Epithelial cell of prostate (primary cell): ENCODE measurements at regions not wholly inside any gene's neighbourhood (a gene's known extent, or its start where the extent isn't known, plus 50 kb on each side); places are given as distances from the start of the nearest gene placed in this dataset.
A peak's percentile ranks its signal among the peaks of the same experiment; 100 is the strongest.

ENCODE experiments used
- DNase-seq: peaks from one replicate; pipeline ENCODE4 v3.0.0-alpha.2; 2011; ENCODE audit warnings: low read depth, low spot score
- H3K27ac ChIP-seq: fragments of 450-650 bp; 2 replicates; pipeline ENCODE4 v1.5.1; 2017; ENCODE audit warnings: mild to moderate bottlenecking

DNA sequence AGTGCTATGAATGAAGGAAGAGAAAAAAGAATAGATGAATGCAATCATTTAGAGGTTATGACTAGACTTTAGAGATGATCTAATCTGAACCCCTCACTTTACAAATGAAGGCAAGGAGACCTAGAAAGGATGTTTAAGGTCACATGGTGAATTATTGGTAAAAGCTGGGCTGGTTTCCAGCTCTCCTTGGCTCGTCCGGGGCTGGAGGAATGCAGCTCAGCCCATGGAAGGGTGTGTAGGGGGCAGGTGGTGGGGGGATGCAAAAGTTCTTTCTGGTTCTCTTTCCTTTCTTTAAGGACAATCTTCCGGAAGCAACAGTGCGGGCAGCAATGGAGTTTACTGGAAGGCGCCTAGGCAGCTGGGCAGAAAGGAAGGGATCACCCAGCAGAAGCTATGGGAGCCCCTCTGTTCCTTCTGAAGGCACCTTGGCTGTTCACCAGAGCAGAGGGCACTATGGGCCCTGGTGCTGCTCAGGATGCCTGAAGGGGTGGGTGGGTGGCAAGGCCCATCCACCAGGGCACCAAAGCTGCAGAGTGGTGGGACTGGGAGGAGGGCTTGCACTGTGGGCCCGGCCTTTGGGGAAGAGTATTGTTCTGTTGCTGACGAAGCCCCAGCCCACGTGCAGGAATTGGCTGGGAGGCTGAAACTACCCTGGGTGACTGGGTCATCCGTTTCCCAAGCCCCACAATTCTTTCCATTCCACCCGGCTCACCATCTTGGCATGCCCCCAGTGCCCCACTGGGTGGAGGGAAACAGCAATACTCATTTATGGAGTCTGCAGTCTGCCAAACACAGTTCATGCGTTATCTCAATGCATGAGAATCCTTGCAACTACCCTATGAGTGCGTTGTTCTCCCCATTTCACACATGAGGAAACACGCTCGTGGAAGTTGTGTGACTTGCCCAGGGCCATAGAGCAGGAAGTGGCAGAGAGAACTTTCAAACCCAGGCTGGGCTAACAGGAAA is 78.2 kb downstream of the IRF2BPL start:
- DNase-seq, result no peak
- H3K27ac ChIP-seq, result peak overlapping the region; percentile 23

DNA sequence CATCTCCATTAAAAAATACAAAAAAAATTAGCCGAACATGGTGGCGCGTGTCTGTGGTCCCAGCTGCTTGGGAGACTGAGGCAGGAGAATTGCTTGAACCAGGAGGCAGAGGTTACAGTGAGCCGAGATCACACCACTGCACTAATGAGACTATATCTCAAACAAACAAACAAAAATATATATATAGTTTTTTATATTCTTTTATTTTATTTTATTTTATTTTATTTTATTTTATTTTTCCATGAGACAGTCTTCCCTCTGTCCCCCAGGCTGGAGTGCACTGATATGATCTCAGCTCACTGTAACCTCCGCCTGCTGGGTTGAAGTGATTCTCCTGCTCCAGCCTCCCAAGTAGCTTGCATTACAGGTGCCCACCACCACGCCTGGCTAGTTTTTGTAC is 79.5 kb downstream of the IRF2BPL start:
- DNase-seq, result no peak
- no peak overlapping the region for H3K27ac ChIP-seq

DNA sequence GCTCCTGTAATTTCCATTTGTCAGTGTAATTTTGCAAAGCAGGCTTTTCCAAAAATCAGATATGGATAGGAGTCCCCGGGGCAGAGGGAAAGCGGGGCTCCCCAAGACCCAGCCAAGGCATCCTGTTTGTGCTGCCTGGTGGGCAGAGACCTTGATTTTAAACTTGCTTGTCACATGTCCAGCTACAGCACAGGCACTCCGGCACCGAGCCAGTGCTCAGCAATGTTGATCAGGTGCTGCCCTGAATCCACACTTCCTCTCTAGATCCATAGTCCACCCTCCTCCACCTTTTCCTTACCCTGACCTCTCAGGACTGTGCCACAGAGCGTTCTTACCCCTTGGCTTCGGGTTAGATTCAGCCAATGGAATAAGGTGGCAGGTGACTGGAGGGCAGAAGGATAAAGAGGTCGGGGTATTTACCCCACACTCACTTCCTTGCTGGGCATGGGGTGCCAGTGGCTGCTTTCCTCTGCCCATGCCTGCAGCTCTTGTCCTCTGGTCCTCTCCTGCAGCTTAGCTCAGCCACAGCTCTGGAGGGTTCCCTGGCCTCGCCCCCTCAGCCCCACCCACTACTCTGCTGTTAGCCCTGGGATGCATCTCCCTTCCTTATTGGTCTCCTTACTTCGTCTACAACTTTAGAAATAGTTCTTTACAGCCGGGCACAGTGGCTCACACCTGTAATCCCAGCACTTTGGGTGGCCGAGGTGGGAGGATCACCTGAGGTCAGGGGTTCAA is 80.1 kb downstream of the IRF2BPL start:
- DNase-seq, result no peak
- H3K27ac ChIP-seq, result peak overlapping the region; percentile 85

DNA sequence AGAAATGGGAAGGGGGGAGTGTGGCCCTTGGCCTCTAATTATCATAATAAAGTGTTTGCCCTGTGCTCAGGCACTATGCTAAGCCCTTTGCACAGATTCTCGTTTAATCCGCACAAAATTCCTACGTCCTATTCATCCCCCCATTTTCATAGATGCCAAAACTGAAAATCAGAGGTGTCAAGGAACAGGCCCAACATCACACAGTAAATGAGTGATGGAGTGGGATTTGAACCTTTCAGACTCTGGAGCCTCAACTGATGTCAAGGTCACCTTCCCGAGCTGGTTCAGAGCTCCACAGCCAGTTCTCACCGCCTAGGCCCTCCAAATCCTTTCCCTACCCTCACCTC is 80.7 kb downstream of the IRF2BPL start:
- no peak for DNase-seq
- H3K27ac ChIP-seq, result peak overlapping the region; percentile 85

DNA sequence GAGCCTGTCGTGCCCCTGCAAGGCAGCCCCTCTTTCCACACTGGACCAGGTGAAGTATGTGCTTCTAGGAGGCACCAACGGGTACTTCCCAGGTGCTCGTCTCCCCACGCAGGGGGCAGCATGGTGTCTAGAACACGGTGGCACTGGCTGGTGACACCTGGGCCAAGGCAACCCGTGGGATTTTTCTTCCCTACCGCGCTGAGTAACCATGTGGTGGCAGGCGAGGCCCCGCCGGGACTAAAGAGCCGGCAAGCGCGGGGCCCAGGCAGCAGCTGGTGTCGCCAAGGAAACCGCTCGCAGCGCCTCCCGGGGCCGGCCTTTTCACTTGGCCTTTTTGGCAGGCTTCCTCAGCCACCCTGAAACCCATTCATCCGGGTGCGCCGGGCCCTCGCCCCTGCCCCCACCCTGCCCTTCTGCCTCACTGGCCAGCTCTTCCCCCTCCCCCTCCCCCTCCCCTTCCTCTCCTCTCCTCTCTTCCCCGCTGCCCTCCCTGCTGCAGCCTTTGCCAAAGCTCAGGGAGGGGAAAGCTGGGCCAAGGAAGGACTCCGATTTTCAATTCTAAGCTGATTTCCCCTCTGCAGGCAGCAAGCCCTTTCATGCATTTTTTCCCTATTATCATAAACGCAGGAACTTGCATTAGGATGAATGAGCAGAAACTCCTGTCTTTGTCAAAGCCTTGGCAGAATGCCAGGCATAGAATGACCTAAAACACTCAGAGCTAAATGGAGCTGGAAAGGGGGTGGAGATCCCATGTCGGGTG is 81.2 kb downstream of the IRF2BPL start:
- H3K27ac ChIP-seq, result peak overlapping the region; percentile 85
- DNase-seq, result no peak

DNA sequence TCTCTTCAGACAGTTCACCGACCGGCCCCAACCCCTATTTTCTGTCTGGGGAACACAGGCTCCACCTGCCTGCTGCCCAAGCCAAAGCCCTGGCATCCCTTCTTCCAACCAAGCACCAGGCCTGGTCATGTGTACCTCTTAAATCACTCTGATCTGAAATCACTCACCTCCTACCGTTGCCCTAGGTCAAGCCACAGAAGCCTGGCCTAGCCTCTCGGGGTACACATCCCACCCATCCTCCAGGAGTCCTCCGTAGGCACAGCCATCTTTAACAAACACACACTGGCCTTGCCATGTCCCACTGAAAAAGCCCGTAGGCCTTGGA is 81.8 kb downstream of the IRF2BPL start:
- DNase-seq, result no peak
- peak overlapping the region; percentile 85 for H3K27ac ChIP-seq

DNA sequence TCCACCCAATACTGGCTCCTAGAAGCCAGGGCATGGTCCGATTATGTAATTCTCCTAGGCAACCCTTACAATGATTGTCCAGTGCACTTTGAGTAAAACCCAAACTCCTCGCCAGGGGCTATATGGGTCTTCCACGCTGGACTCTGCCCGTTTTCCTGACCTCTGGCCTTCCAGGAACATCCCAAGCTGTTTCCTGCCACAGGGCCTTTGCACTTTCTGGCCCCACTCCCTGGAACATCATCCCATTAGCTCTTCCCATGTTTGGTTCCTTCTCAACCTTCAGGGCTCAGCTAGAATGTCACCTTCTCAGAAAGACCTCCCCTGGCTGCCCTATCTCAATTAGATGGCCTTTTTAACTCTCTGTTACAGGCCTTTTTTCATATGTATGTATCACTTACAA is 85.4 kb downstream of the IRF2BPL start:
- no peak overlapping the region for H3K27ac ChIP-seq
- no peak for DNase-seq

DNA sequence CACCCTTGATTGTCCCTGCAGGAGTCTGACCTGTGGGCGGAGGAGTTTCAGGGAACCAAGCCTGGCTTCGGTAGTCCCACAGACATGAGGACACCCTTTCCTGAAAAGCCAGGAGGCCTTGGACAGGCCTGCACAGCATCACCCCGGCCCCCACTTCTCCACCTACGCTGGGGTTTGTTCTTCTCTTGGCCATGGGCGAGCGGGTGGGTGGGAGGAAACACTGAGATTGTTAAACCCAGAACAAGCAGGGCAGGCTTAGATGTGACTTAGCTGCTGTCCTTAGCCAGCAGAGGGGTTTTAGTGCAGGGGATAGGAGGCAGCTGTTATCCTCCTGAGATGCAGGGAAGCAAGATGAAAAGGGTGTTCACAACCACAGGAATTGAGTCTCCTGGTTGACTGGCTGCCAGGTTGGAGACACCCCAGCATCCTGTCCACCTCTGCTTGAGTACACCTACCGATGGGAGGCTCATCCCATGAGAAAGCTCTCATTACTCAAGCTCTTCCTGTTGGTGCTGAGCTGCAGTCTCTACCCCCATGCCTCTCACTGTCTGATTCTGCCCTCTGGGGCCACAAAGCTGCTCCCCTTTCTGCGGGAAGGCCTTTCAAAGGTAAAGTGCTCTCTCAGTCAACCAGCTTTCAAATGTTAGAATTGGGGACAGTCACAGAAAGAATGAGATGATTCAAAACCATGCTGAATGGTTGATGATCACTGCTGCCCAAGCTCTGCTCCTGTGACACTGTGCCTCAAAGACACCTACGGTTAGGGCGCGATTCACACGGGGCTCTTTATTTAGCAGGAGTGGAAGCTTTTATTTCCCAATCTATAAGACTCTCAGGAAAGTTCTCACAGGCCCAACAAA is 86.3 kb downstream of the IRF2BPL start:
- DNase-seq, result no peak
- H3K27ac ChIP-seq, result no peak overlapping the region

DNA sequence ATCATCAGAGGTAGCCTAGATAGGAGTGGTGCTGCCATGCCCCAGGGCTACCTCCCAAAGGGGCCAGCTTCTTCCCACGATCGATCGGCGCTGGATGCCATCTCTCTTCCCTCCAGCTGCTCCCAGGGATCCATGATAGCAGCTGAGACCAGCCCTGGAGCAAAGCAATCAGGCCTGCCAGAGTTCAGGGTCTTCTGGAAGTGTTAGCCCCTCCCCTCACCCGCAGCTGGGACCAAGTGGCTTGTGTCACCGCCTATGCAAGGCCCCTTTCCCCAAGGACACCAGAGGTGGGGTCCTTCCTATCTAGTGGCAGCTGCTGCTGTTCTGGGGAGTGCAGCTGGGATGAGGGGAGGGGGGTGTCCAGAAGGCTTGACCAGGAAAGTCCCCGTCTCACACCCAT is 87.0 kb downstream of the IRF2BPL start:
- no peak for DNase-seq

DNA sequence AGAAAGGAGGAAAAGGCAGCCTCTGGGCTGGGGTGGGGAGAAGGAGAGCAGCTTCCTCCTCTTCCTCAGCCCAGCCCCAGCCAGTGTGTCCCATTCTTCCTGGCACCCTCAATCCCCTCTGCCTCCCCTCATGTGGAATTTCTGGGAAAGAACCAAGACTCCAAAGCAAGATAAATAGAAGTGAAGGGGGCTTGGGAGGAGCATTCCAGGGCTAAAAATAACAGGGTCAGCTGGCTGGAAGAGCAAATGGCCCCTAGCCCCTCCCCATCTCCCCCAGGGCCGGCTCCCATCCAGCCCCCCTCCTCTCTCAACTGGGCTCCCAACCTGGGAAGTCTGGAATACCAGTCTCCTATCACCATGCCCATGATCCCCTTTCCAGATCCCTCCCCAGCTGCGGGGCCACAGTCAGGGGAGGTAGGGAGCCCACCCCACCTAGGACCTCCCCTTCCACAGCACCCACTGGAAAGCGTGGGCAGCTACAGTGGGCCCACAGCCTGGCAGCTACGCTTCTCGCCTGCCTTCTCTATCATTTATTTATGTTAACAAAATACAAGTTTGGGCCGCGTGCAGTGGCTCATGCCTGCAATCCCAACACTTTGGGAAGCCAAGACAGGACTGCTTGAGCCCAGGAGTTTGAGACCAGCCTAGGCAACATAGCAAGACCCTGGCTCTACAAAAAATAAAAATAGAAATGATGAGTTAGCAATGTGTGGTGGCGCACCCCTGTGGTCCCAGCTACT is 88.3 kb downstream of the IRF2BPL start:
- DNase-seq, result no peak
- no peak overlapping the region for H3K27ac ChIP-seq

More for the DNA sequence above, 87.0 kb downstream of the IRF2BPL start:
- no peak overlapping the region for H3K27ac ChIP-seq

DNA sequence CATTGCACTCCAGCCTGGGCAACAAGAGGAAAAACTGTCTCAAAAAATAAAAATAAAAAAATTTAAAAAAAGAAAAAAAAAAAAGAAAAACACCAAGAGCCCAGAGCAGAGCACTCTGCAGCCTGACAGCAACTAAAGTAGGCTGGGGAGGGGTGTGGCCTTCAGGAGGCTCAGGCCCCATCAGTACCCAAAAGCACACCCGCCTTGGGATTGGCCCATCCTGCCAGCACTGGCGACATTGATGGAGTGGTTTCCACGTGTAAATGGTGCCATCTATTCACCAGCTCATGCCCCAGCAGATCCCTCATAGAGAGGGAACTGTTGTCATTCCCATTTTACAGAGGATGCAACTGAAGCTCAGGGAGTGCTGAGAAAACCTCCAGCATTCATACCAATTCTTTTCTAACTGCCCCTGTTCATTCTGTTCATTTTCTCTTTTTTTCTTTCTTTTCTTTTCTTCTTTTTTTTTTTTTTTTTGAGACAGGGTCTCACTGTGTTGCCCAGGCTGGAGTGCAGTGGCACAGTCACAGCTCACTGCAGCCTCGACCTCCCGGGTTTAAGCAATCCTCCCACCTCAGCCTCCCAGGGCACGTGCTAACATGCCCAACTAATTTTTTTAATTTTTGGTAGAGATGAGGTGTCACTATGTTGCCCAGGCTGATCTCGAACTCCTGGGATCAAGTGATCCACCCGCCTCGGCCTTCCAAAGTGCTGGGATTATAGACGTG is 89.3 kb downstream of the IRF2BPL start:
- H3K27ac ChIP-seq, result no peak overlapping the region
- no peak for DNase-seq

DNA sequence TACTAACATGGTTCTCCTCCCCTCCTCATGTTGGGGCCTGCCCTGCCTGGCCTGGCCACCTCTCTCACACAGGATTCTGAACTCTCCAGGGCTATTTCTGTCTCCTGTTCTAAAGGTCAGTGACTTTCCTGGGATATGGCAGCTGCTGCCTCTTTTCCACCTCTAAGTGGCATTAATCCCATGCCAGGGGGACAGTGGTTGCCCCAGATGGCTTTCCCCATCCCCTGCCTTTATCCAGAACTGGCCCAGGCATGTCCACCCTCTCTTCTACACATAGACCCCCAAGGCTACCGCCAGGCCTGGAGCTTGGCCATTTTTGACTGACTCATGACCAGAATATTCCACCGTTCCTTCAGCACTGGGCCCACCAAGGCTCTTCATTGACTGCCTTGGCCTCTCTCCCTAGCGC is 90.4 kb downstream of the IRF2BPL start:
- DNase-seq, result no peak
- peak overlapping the region; percentile 51 for H3K27ac ChIP-seq

DNA sequence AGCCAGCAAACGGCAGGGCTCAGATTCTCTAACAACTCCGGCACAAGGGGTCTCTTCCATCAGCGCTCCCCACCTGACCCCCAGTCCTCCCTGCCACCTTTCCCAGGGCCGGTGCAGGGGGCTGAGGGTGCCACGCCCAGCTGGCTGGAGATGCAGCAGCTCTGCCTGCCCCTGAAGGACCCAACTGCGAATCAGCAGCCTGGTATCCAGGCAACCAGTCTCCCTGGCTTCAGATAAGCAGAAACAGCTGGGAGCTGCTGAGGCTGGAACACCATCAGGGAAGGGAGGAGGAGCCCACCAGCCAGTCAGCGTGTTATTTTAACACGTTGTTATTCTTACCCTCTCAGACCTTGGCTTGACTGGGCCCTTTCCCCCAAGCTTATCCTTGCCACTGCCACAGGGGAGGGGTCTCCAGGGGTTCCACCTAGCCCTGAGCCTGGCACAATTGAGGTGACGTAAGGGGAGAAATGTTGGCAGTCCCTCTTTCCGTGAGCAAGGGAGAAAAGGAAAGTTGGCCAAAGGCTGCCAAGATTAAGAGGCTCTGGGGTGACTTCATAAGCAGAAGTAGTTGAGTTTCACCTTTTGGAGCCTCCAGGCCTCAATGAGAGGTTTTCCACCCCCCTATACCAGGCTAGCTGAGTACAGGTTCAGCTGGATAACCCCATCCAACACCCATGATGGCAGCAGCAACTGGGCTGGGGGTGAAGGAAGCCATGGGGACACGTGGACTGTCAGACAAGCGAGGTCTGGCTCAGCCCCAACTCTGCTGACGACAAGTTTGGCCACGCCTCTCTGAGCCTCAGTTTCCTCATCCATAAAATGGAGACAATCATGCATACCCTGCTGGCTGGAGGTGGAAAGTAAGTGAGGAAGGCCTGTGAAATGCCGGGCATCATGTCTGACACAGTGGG is 91.1 kb downstream of the IRF2BPL start:
- H3K27ac ChIP-seq, result peak overlapping the region; percentile 51
- no peak for DNase-seq

DNA sequence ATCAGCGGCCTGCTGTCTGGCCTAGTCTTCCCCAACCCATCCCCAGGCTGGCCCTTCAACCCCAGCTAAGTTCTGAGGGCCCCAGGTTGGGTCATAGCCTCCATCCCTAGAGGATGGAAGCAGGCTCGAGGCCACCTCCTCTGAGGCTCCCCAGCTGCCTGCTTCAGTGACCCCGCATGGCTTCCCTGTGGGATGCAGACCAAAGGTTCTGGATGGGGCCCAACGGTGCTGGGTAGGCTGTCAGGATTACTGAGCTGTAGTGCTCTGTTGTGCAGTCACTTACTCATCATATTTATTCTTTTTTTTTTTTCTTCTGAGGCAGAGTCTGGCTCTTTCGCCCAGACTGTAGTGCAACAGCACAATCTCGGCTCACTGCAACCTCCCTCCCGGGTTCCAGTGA is 92.0 kb downstream of the IRF2BPL start:
- no peak for DNase-seq
- H3K27ac ChIP-seq, result no peak overlapping the region

DNA sequence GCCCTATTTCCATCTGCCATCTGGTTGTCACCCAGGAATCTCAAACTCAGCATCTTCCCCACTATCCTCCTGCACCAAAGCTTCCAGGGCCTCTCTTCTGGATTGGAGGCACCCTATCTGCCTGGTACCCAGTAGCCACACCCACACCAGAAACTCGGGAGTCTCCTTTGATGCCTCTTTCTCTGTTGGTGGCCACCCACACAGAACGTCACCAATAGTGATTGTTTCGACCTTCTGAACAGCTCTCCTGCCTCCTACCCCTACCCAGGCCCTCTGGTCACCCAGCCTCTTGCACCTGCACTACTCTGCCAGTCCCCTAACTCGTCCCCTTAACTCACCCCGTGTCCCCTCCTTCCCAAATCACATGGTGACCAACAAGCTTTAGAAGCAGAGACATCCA is 95.0 kb downstream of the IRF2BPL start:
- DNase-seq, result no peak
- no peak overlapping the region for H3K27ac ChIP-seq

DNA sequence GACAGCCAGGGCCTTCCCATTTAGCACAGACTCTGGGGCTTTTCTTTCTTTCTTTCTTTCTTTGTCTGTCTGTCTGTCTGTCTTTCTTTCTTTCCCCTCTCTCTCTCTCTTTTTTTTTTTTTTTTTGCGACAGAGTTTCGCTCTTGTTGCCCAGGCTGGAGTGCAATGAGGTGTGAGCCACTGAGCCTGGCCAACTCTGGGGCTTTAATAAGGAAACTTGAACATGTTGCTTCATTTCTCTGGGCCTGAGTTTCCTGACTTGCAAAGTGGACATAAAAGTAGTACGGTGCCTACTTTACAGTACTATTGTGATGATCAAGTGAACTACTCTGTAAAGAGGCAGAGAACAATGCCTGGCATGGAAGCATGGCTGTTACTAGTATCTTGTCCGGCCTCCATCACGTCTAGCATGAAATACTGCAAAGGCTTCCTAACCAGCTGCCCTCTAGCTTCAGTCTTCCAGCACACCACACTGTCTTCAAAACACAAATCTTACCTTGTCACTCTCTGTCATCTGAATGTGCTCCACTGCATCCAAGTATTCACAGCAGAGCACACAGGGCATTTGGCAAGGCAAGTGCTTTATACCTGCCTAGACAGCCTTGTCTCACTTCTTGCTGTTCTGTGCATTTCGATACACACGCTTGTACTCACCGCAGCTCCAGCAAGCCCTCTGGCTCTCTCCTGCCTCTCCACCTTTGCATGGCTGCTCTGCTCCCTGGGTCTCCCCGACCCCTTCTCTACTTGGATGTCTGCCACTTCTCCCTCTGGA is 96.7 kb downstream of the IRF2BPL start:
- DNase-seq, result no peak
- H3K27ac ChIP-seq, result no peak overlapping the region

DNA sequence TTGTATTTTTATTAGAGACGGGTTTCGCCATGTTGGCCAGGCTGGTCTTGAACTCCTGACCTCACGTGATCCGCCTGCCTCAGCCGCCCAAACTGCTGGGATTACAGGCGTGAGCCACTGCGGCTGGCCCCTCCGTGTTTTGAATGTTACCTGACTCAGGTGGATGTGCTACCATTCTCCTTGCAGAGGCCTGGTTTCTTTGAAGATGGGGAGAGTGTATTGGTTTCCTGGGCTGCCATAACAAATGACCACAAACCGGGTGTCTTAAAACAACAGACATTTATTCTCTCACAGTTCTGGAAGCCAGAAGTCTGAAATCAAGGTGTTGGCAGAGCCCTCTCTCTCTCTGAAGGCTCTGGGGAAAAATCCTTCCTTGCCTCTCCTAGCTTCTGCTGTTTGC is 98.0 kb downstream of the IRF2BPL start:
- no peak overlapping the region for H3K27ac ChIP-seq
- DNase-seq, result no peak
